ENCODE measurements at regions not wholly inside any gene's neighbourhood (a gene's known extent, or its start where the extent isn't known, plus 50 kb on each side); places are given as distances from the start of the nearest gene placed in this dataset.

GRCh38 chr5:111963555-111963954 is 206.6 kb upstream of the NREP start:
- no peak overlapping the region for H3K4me2 ChIP-seq (ENCODE audit: insufficient read depth, low read length, poor library complexity, severe bottlenecking)
- H3K4me1 ChIP-seq (ENCODE audit: control insufficient read depth in 2 of 2, insufficient read depth in 1 of 2, low read depth in 1 of 2, low read length in 2 of 2), result no peaks in the 10 kb centered on the region
- H3K9me3 ChIP-seq (replicated peaks in 1 of 2; ENCODE audit: control insufficient read depth in 2 of 2, insufficient read depth in 1 of 2, low read depth in 1 of 2, low read length in 2 of 2), result peaks cover 0 to 2% of the 10 kb centered on the region in 2 donors
- H2BK120ac ChIP-seq (ENCODE audit: low read depth, low read length), result no peak overlapping the region
- no peak overlapping the region for H2BK5ac ChIP-seq (ENCODE audit: low read length)
- no peak overlapping the region for H3K27ac ChIP-seq (replicated peaks; ENCODE audit: low read length)
- H3K36me3 ChIP-seq (replicated peaks in 1 of 2; ENCODE audit: control insufficient read depth in 2 of 2, insufficient read depth in 2 of 2, low read length in 2 of 2), result no peaks in the 10 kb centered on the region
- no peak overlapping the region for H3K23ac ChIP-seq (ENCODE audit: low read depth, low read length, poor library complexity)
- no peak overlapping the region for H3K9ac ChIP-seq (ENCODE audit: low read depth, low read length, poor library complexity)
- H2AK5ac ChIP-seq (ENCODE audit: low read depth, low read length), result no peak overlapping the region
- H3K18ac ChIP-seq (ENCODE audit: low read length), result no peak overlapping the region
- no peak for DNase-seq (ENCODE audit: low spot score)
- no peak overlapping the region for H3K4me3 ChIP-seq (ENCODE audit: low read length in 2 of 2)
- no peak overlapping the region for H2BK15ac ChIP-seq (ENCODE audit: low read length)
- H3K14ac ChIP-seq (ENCODE audit: low read length), result no peak overlapping the region
- no peak overlapping the region for H4K8ac ChIP-seq (ENCODE audit: low read depth, low read length)
- no peak overlapping the region for H3K4ac ChIP-seq (ENCODE audit: low read length)
- H2BK12ac ChIP-seq (ENCODE audit: low read length), result no peak overlapping the region
- H3K79me1 ChIP-seq (ENCODE audit: low read depth, low read length), result no peaks in the 10 kb centered on the region
- H3K27me3 ChIP-seq (ENCODE audit: control insufficient read depth in 3 of 3, insufficient read depth in 3 of 3, low read depth in 1 of 3, low read length in 3 of 3), result no peaks in the 10 kb centered on the region
- no peak overlapping the region for H2AFZ ChIP-seq (ENCODE audit: low read length)
- H4K91ac ChIP-seq (ENCODE audit: low read depth, low read length, poor library complexity), result no peak overlapping the region

GRCh38 chr5:111962906-111963305 is 205.9 kb upstream of the NREP start:
- DNase-seq (ENCODE audit: low spot score), result no peak
- no peaks in the 10 kb centered on the region for H3K27me3 ChIP-seq (ENCODE audit: control insufficient read depth in 3 of 3, insufficient read depth in 3 of 3, low read depth in 1 of 3, low read length in 3 of 3)
- H3K4ac ChIP-seq (ENCODE audit: low read length), result no peak overlapping the region
- no peaks in the 10 kb centered on the region for H3K4me1 ChIP-seq (ENCODE audit: control insufficient read depth in 2 of 2, insufficient read depth in 1 of 2, low read depth in 1 of 2, low read length in 2 of 2)
- H2BK5ac ChIP-seq (ENCODE audit: low read length), result no peak overlapping the region
- H3K27ac ChIP-seq (replicated peaks; ENCODE audit: low read length), result no peak overlapping the region
- H4K91ac ChIP-seq (ENCODE audit: low read depth, low read length, poor library complexity), result no peak overlapping the region
- H3K23ac ChIP-seq (ENCODE audit: low read depth, low read length, poor library complexity), result no peak overlapping the region
- no CpG with 5 or more reads among the region's 9 CpGs for WGBS, 2 donors (ENCODE audit: extremely low coverage in 2 of 2, insufficient read length in 2 of 2, insufficient replicate concordance in 1 of 2)
- H2BK12ac ChIP-seq (ENCODE audit: low read length), result no peak overlapping the region
- peak overlapping the region; percentile 54 for H2BK15ac ChIP-seq (ENCODE audit: low read length)
- H3K14ac ChIP-seq (ENCODE audit: low read length), result no peak overlapping the region
- peak overlapping the region in 1 of 2 donors; percentile 15 for H3K4me3 ChIP-seq (ENCODE audit: low read length in 2 of 2)
- H2AK5ac ChIP-seq (ENCODE audit: low read depth, low read length), result no peak overlapping the region
- no peak overlapping the region for H2BK120ac ChIP-seq (ENCODE audit: low read depth, low read length)
- no peak overlapping the region for H2AFZ ChIP-seq (ENCODE audit: low read length)
- no peak overlapping the region for H3K9ac ChIP-seq (ENCODE audit: low read depth, low read length, poor library complexity)
- H3K36me3 ChIP-seq (replicated peaks in 1 of 2; ENCODE audit: control insufficient read depth in 2 of 2, insufficient read depth in 2 of 2, low read length in 2 of 2), result no peaks in the 10 kb centered on the region
- H3K9me3 ChIP-seq (replicated peaks in 1 of 2; ENCODE audit: control insufficient read depth in 2 of 2, insufficient read depth in 1 of 2, low read depth in 1 of 2, low read length in 2 of 2), result peaks cover 0 to 2% of the 10 kb centered on the region in 2 donors
- H3K18ac ChIP-seq (ENCODE audit: low read length), result no peak overlapping the region
- H3K79me1 ChIP-seq (ENCODE audit: low read depth, low read length), result no peaks in the 10 kb centered on the region
- no peak overlapping the region for H3K4me2 ChIP-seq (ENCODE audit: insufficient read depth, low read length, poor library complexity, severe bottlenecking)
- no peak overlapping the region for H4K8ac ChIP-seq (ENCODE audit: low read depth, low read length)

- H3K4ac ChIP-seq (ENCODE audit: low read length), result no peak overlapping the region
- no peak overlapping the region for H3K18ac ChIP-seq (ENCODE audit: low read length)
- H3K4me3 ChIP-seq (ENCODE audit: low read length in 2 of 2), result no peak overlapping the region
- WGBS, 2 donors (ENCODE audit: extremely low coverage in 2 of 2, insufficient read length in 2 of 2, insufficient replicate concordance in 1 of 2), result no CpG with 5 or more reads among the region's 1 CpG
- no peaks in the 10 kb centered on the region for H3K4me1 ChIP-seq (ENCODE audit: control insufficient read depth in 2 of 2, insufficient read depth in 1 of 2, low read depth in 1 of 2, low read length in 2 of 2)
- no peak overlapping the region for H3K14ac ChIP-seq (ENCODE audit: low read length)
- H2BK15ac ChIP-seq (ENCODE audit: low read length), result no peak overlapping the region
- no peak overlapping the region for H3K23ac ChIP-seq (ENCODE audit: low read depth, low read length, poor library complexity)
- H3K79me1 ChIP-seq (ENCODE audit: low read depth, low read length), result no peaks in the 10 kb centered on the region
- no peak overlapping the region for H2BK120ac ChIP-seq (ENCODE audit: low read depth, low read length)
- no peaks in the 10 kb centered on the region for H3K36me3 ChIP-seq (replicated peaks in 1 of 2; ENCODE audit: control insufficient read depth in 2 of 2, insufficient read depth in 2 of 2, low read length in 2 of 2)
- H4K8ac ChIP-seq (ENCODE audit: low read depth, low read length), result no peak overlapping the region
- DNase-seq (ENCODE audit: low spot score), result no peak
- no peak overlapping the region for H3K4me2 ChIP-seq (ENCODE audit: insufficient read depth, low read length, poor library complexity, severe bottlenecking)
- no peak overlapping the region for H3K27ac ChIP-seq (replicated peaks; ENCODE audit: low read length)
- no peaks in the 10 kb centered on the region for H3K9me3 ChIP-seq (replicated peaks in 1 of 2; ENCODE audit: control insufficient read depth in 2 of 2, insufficient read depth in 1 of 2, low read depth in 1 of 2, low read length in 2 of 2)
- H3K9ac ChIP-seq (ENCODE audit: low read depth, low read length, poor library complexity), result no peak overlapping the region
- H2BK5ac ChIP-seq (ENCODE audit: low read length), result no peak overlapping the region
- H4K91ac ChIP-seq (ENCODE audit: low read depth, low read length, poor library complexity), result no peak overlapping the region
- no peak overlapping the region for H2AFZ ChIP-seq (ENCODE audit: low read length)
- H3K27me3 ChIP-seq (ENCODE audit: control insufficient read depth in 3 of 3, insufficient read depth in 3 of 3, low read depth in 1 of 3, low read length in 3 of 3), result no peaks in the 10 kb centered on the region
- H2AK5ac ChIP-seq (ENCODE audit: low read depth, low read length), result no peak overlapping the region
- no peak overlapping the region for H2BK12ac ChIP-seq (ENCODE audit: low read length)
These were observed 204.9 kb upstream of the NREP start for GRCh38 chr5:111961862-111962261.

GRCh38 chr5:111960476-111961215 is 203.7 kb upstream of the NREP start:
- Histone ChIP-seq H2BK5ac (ENCODE audit: low read length) (no peak overlapping the region), H3K27me3 (ENCODE audit: control insufficient read depth in 3 of 3, insufficient read depth in 3 of 3, low read depth in 1 of 3, low read length in 3 of 3) (no peaks in the 10 kb centered on the region), H3K79me1 (ENCODE audit: low read depth, low read length) (no peaks in the 10 kb centered on the region), H4K91ac (ENCODE audit: low read depth, low read length, poor library complexity) (no peak overlapping the region), H3K23ac (ENCODE audit: low read depth, low read length, poor library complexity) (no peak overlapping the region), H3K9me3 (replicated peaks in 1 of 2; ENCODE audit: control insufficient read depth in 2 of 2, insufficient read depth in 1 of 2, low read depth in 1 of 2, low read length in 2 of 2) (no peaks in the 10 kb centered on the region), H3K18ac (ENCODE audit: low read length) (no peak overlapping the region), H3K4ac (ENCODE audit: low read length) (no peak overlapping the region), H3K4me2 (ENCODE audit: insufficient read depth, low read length, poor library complexity, severe bottlenecking) (no peak overlapping the region), H2BK15ac (ENCODE audit: low read length) (no peak overlapping the region), H2BK12ac (ENCODE audit: low read length) (no peak overlapping the region), H3K36me3 (replicated peaks in 1 of 2; ENCODE audit: control insufficient read depth in 2 of 2, insufficient read depth in 2 of 2, low read length in 2 of 2) (no peaks in the 10 kb centered on the region), H3K9ac (ENCODE audit: low read depth, low read length, poor library complexity) (no peak overlapping the region), H3K27ac (replicated peaks; ENCODE audit: low read length) (no peak overlapping the region), H2AK5ac (ENCODE audit: low read depth, low read length) (no peak overlapping the region), H4K8ac (ENCODE audit: low read depth, low read length) (no peak overlapping the region), H3K4me1 (ENCODE audit: control insufficient read depth in 2 of 2, insufficient read depth in 1 of 2, low read depth in 1 of 2, low read length in 2 of 2) (no peaks in the 10 kb centered on the region), H2BK120ac (ENCODE audit: low read depth, low read length) (no peak overlapping the region), H2AFZ (ENCODE audit: low read length) (no peak overlapping the region), H3K14ac (ENCODE audit: low read length) (no peak overlapping the region), H3K4me3 (ENCODE audit: low read length in 2 of 2) (no peak overlapping the region)
- no peak for DNase-seq (ENCODE audit: low spot score)
- WGBS, 2 donors (ENCODE audit: extremely low coverage in 2 of 2, insufficient read length in 2 of 2, insufficient replicate concordance in 1 of 2), result no CpG with 5 or more reads among the region's 2 CpGs
